DOHH2 (cell line): ENCODE measurements at regions not wholly inside any gene's neighbourhood (a gene's known extent, or its start where the extent isn't known, plus 50 kb on each side); places are given as distances from the start of the nearest gene placed in this dataset.

Source experiments
- CTCF ChIP-seq: fragments of 200-600 bp; sonication (generic); IDR thresholded peaks from one replicate; pipeline ENCODE4 v1.5.1; 2014; ENCODE audit warnings: antibody characterized with exemption, mild to moderate bottlenecking, low read depth, low read length; ENCODE audit not compliant: poor library complexity, severe bottlenecking
- EZH2phosphoT487 ChIP-seq: fragments of 200-600 bp; sonication (generic); IDR thresholded peaks from 2 replicates; pipeline ENCODE4 v1.6.1; 2017; ENCODE audit warnings: borderline replicate concordance, mild to moderate bottlenecking, antibody characterized with exemption, low read length, moderate library complexity, mixed read lengths

- TF ChIP-seq CTCF: no peak
- no peak for TF ChIP-seq EZH2phosphoT487
These were observed 307.8 kb upstream of the TPM1 start for GRCh38 chr15:62734706-62735105.
